LNCAP (cell line): ENCODE measurements at regions not wholly inside any gene's neighbourhood (a gene's known extent, or its start where the extent isn't known, plus 50 kb on each side); places are given as distances from the start of the nearest gene placed in this dataset.

ENCODE experiments used
- CTCF ChIP-seq: fragments of 450-650 bp; IDR thresholded peaks from 2 replicates; pipeline ENCODE4 v1.5.1; 2017; ENCODE audit warnings: mild to moderate bottlenecking

- no peak for TF ChIP-seq CTCF
Observed at GRCh38 chr4:189255636-189256035, 685.0 kb upstream of the FRG1 start.

- no peak for TF ChIP-seq CTCF
Observed at GRCh38 chr4:189261475-189261874, 679.2 kb upstream of the FRG1 start.

GRCh38 chr4:189265515-189265914, 675.2 kb upstream of the FRG1 start:
- no peak for TF ChIP-seq CTCF

DNA sequence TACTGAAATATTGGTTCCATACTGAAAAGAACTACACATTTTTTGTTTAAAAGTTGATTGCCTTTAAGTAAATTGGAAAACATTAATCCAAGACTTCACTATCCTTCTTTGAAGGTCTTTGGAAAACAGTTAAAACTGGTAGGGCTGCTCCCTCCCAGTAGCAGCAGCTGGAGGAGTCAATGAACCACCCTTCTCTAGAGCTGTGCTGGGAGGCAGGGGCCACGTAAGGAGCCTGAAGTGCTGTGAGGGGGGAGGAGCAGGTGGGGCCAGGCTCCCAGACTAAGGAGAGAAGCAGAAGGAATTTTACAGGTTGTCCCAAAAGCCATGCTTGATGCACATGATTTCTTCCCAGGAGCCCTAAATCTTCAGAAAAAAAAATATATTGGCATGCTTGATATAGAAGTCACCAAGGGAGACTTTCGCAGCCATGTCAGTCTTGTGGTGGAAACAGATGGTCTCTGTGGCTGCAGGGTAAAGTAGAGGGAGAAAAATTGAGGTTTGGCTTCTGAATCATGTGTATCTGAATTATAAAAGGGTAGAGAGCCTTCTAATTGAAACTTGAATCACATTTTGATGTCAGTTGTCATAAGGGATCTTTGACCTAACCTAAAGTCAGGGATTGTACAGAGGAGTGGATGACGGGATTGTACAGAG, 673.2 kb upstream of the FRG1 start:
- no peak for TF ChIP-seq CTCF

DNA sequence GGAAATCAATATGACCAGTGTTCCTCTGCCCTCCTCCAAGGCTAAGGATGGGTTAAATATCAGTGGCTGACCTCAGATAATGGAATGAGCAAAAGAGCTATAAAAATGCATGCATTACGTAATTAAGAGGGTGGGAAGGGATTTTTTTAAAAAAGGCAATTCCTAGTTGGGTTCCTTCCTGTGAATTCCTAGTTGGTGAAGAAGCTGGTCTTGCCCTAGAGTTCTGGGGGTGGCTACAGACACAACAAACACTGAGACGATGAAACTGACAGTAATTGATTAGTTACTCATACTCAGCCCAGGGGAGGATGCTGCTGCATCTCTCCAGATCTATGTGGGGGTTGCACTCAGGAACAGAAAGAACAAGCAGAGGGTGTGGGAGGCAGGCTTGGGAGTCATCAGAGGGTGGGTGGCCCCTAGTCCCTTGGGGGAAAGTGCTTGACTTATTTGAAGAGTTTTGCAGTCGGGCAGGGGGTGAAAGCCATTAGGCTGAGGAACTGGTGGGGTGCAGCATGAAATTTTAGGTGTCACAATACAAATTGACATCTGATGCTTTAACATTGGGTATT, 662.0 kb upstream of the FRG1 start:
- TF ChIP-seq CTCF = no peak

DNA sequence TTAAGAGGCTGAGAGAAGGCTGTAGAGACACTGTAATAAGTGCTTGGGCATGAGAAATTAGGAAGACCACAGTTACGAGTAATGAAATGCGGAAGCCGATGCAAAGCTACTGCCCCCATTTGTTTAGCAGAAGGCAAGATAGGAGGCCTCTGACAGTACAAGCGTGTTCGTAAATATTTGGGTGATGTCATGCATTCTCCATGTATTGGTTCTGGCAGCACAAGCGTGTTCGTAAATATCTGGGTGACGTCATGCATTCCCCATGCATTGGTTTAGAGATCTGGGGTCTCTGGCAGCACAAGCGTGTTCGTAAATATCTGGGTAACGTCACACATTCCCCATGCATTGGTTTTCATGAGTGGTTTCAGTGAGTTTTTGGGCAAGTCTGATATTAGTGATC, 661.5 kb upstream of the FRG1 start:
- TF ChIP-seq CTCF = no peak

GRCh38 chr4:189285377-189285776, 655.3 kb upstream of the FRG1 start:
- TF ChIP-seq CTCF = no peak

DNA sequence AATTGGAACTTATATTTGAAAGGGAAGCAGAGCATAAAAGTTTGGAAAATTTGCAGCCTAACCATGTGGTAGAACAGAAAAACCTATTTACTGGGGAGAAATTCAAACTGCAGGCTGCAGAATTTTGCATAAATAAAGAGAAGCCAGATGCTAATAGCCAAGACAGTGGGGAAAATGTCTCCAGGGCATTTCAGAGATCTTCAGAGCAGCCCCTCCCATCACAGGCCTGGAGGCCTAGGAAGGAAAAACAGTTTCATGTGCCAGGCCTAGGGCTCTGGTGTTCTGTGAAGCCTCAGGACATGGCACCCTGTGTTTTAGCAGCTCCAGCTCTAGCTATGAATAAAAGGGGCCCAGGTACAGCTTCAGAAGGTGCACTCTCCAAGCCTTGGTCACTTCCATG, 648.7 kb upstream of the FRG1 start:
- TF ChIP-seq CTCF = no peak
